GM20000 (cell line): ENCODE measurements at regions not wholly inside any gene's neighbourhood (a gene's known extent, or its start where the extent isn't known, plus 50 kb on each side); places are given as distances from the start of the nearest gene placed in this dataset.

Experiments used
- DNase-seq: peaks from one replicate; pipeline ENCODE4 v3.0.0; 2012; ENCODE audit warnings: low spot score
- TF ChIP-seq, protein P1 (sequence below): IDR thresholded peaks from 2 replicates; pipeline ENCODE4 v1.5.1; 2012; ENCODE audit warnings: mild to moderate bottlenecking, control low read depth; ENCODE audit errors: extremely low read depth, missing control alignments

DNA sequence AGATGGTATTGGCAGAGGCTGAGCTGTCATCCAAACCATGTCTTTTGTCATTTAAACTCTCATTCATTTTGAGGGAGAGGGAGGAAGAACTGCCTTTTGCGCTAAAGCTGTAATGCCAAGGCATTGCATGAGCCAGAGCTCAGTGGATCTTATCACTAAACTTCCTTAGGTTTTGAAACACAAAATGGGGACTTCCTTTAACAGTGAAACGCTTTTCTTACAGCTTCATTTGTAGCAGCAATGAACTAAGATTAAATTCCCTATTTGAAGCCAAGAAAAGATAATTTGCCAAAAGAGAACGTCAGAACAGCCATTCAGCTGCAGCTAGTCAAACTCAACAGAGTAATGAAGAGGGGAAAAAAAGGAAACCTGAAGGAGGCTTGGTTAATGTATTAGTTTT, 143.5 kb upstream of the MMADHC start:
- TF ChIP-seq, protein P1, sequence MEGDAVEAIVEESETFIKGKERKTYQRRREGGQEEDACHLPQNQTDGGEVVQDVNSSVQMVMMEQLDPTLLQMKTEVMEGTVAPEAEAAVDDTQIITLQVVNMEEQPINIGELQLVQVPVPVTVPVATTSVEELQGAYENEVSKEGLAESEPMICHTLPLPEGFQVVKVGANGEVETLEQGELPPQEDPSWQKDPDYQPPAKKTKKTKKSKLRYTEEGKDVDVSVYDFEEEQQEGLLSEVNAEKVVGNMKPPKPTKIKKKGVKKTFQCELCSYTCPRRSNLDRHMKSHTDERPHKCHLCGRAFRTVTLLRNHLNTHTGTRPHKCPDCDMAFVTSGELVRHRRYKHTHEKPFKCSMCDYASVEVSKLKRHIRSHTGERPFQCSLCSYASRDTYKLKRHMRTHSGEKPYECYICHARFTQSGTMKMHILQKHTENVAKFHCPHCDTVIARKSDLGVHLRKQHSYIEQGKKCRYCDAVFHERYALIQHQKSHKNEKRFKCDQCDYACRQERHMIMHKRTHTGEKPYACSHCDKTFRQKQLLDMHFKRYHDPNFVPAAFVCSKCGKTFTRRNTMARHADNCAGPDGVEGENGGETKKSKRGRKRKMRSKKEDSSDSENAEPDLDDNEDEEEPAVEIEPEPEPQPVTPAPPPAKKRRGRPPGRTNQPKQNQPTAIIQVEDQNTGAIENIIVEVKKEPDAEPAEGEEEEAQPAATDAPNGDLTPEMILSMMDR = no peak
- DNase-seq = no peak

DNA sequence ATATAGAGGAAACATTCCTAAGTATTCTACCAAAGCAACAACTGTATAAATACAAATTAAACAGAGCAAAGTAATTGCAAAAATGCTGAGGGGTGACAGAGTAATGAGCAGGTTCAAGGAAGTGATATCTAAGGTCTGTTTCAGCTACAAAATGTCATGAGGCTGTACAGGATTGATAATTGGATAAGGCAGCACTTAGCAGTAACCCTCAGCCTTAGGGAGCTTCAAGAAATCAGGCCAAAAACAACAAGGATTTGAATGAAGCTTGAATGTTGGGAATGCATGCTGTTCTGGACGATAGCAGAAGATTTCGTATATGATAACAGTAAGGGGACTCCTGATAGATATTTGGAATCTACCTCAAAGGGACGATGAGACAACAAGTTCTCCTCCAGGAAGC, 142.0 kb upstream of the MMADHC start:
- no peak for DNase-seq
- TF ChIP-seq, protein P1 = no peak

GRCh38 chr2:149727927-149728326, 140.4 kb upstream of the MMADHC start:
- TF ChIP-seq, protein P1 = no peak

GRCh38 chr2:149725234-149725633, 137.7 kb upstream of the MMADHC start:
- DNase-seq = no peak
- TF ChIP-seq, protein P1 = no peak

More at GRCh38 chr2:149727927-149728326, 140.4 kb upstream of the MMADHC start:
- no peak for DNase-seq

DNA sequence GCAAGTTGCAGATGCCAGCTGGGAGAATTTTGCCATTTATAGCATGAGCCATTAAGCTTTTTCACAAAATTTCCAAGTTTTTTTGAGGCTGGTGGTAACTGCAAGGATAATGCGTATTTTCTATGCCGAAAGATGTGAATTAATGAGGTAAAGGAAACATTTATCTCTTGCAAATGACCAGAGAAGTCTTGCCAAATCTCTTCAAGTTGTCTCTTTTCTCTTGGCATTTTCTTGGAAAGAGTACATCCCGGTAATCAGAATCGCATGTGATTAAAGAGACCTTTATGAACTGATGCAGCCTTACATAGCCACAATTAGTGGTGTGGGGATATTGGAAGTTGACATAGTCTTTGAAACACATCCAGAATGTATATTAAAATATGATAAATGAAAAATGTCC, 136.5 kb upstream of the MMADHC start:
- no peak for DNase-seq
- TF ChIP-seq, protein P1 = no peak

DNA sequence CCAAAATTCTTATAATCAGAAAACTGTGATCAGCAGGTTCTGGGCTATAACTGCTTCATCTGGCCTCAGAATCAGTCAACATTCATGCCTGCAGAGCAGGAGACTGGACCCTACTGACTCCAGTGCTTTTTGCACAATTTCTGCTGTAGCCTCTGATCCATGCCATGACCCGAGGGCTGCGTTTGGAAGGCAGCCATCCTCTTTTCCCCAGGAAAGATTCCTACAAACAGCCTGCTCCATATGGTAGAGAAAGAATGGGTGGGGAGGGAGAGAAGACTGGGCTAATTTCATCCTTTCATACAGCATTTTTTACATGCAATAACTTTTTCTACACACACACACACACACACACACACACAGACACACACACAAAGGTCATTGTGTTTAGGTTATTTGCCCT, 133.0 kb upstream of the MMADHC start:
- TF ChIP-seq, protein P1 = no peak
- DNase-seq = no peak

GRCh38 chr2:149719695-149720094, 132.1 kb upstream of the MMADHC start:
- no peak for DNase-seq
- TF ChIP-seq, protein P1 = no peak
